ENCODE measurements at regions not wholly inside any gene's neighbourhood (a gene's known extent, or its start where the extent isn't known, plus 50 kb on each side); places are given as distances from the start of the nearest gene placed in this dataset.

DNA sequence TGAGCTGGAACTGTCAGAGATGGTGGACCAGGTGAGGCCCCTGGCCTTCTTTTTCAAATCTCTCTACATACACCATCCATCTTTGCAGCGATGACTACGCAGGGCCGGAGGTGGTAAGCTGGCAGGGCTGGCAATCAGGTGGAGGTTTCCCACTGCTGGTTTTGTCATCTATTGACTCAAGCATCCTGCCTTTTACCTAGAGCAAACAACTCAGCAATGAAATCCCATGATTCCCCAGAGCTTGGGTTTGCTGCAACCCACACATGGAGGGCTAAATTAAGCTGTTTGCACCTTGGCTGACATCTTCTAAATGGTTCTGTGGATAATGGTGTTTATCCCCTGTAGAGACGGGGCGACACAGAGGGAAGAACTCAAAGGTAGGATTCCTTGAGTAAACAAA is 170.2 kb downstream of the SCP2D1 start:
- H3F3A ChIP-seq (replicated peaks; ENCODE audit: insufficient read depth), result no peaks in the 10 kb centered on the region
- no peak overlapping the region for H3K9ac ChIP-seq
- no peak overlapping the region for H3K4me3 ChIP-seq (ENCODE audit: low read depth in 2 of 2, low read length in 1 of 2)
- DNase-seq, result no peak
- H2AFZ ChIP-seq (ENCODE audit: low read depth), result no peak overlapping the region
- no peaks in the 10 kb centered on the region for H3K9me2 ChIP-seq
- no peaks in the 10 kb centered on the region for H3K79me2 ChIP-seq (ENCODE audit: insufficient read depth)
- no peaks in the 10 kb centered on the region for H3K9me3 ChIP-seq
- no peaks in the 10 kb centered on the region for H4K20me1 ChIP-seq (ENCODE audit: insufficient read depth)
- CTCF ChIA-PET, result no interaction called here
- H3K27me3 ChIP-seq (ENCODE audit: insufficient read depth), result no peaks in the 10 kb centered on the region
- H3K4me2 ChIP-seq, result no peak overlapping the region
- 58% methylated on average over 5 of the region's 5 CpGs for WGBS (ENCODE audit: low lambda C conversion rate)
- H3K27ac ChIP-seq (ENCODE audit: low read depth in 2 of 2, low read length in 1 of 2), result no peak overlapping the region
- H3K4me1 ChIP-seq (ENCODE audit: control insufficient read depth in 1 of 2, insufficient read depth in 2 of 2, low read depth in 1 of 2, low read length in 1 of 2), result no peaks in the 10 kb centered on the region
- TF ChIP-seq EP300 (IDR thresholded peaks at IDR 0.05; ENCODE audit: borderline replicate concordance in 1 of 2, low read depth in 1 of 2, low read length in 1 of 2), result no peak
- TF ChIP-seq RXRA (IDR thresholded peaks at IDR 0.05; ENCODE audit: borderline replicate concordance, low read depth), result no peak
- no peak for TF ChIP-seq TAF1 (IDR thresholded peaks at IDR 0.05; ENCODE audit: borderline replicate concordance, low read depth, low read length)
- TF ChIP-seq, protein P1, sequence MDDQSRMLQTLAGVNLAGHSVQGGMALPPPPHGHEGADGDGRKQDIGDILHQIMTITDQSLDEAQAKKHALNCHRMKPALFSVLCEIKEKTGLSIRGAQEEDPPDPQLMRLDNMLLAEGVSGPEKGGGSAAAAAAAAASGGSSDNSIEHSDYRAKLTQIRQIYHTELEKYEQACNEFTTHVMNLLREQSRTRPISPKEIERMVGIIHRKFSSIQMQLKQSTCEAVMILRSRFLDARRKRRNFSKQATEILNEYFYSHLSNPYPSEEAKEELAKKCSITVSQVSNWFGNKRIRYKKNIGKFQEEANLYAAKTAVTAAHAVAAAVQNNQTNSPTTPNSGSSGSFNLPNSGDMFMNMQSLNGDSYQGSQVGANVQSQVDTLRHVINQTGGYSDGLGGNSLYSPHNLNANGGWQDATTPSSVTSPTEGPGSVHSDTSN (IDR thresholded peaks at IDR 0.05), result no peak
- TF ChIP-seq, protein P2, sequence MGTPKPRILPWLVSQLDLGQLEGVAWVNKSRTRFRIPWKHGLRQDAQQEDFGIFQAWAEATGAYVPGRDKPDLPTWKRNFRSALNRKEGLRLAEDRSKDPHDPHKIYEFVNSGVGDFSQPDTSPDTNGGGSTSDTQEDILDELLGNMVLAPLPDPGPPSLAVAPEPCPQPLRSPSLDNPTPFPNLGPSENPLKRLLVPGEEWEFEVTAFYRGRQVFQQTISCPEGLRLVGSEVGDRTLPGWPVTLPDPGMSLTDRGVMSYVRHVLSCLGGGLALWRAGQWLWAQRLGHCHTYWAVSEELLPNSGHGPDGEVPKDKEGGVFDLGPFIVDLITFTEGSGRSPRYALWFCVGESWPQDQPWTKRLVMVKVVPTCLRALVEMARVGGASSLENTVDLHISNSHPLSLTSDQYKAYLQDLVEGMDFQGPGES (IDR thresholded peaks at IDR 0.05; ENCODE audit: low read depth, low read length), result no peak
- no peak for TF ChIP-seq FOSL2 (IDR thresholded peaks at IDR 0.05; ENCODE audit: borderline replicate concordance, low read depth)
- TF ChIP-seq GABPA (IDR thresholded peaks at IDR 0.05; ENCODE audit: low read depth), result no peak
- TF ChIP-seq POLR2AphosphoS5 (IDR thresholded peaks at IDR 0.05; ENCODE audit: low read depth, low read length), result no peak
- no peak for TF ChIP-seq NFIC (IDR thresholded peaks at IDR 0.05; ENCODE audit: borderline replicate concordance)
- TF ChIP-seq SIN3A (IDR thresholded peaks at IDR 0.05; ENCODE audit: borderline replicate concordance, low read depth, low read length), result no peak
- TF ChIP-seq SMC3 (IDR thresholded peaks at IDR 0.05; ENCODE audit: low read depth, low read length), result no peak
- no peak for TF ChIP-seq JUND (IDR thresholded peaks at IDR 0.05)
- no peak for TF ChIP-seq RFX5 (IDR thresholded peaks at IDR 0.05; ENCODE audit: low read length)
- TF ChIP-seq NRF1 (IDR thresholded peaks at IDR 0.05; ENCODE audit: low read depth, low read length), result no peak
- TF ChIP-seq MXI1 (IDR thresholded peaks at IDR 0.05; ENCODE audit: low read depth, low read length), result no peak
- H3K36me3 ChIP-seq (replicated peaks in 1 of 2; ENCODE audit: control insufficient read depth in 1 of 2, insufficient read depth in 2 of 2, low read length in 1 of 2), result no peaks in the 10 kb centered on the region
- POLR2A ChIA-PET, result no interaction called here

DNA sequence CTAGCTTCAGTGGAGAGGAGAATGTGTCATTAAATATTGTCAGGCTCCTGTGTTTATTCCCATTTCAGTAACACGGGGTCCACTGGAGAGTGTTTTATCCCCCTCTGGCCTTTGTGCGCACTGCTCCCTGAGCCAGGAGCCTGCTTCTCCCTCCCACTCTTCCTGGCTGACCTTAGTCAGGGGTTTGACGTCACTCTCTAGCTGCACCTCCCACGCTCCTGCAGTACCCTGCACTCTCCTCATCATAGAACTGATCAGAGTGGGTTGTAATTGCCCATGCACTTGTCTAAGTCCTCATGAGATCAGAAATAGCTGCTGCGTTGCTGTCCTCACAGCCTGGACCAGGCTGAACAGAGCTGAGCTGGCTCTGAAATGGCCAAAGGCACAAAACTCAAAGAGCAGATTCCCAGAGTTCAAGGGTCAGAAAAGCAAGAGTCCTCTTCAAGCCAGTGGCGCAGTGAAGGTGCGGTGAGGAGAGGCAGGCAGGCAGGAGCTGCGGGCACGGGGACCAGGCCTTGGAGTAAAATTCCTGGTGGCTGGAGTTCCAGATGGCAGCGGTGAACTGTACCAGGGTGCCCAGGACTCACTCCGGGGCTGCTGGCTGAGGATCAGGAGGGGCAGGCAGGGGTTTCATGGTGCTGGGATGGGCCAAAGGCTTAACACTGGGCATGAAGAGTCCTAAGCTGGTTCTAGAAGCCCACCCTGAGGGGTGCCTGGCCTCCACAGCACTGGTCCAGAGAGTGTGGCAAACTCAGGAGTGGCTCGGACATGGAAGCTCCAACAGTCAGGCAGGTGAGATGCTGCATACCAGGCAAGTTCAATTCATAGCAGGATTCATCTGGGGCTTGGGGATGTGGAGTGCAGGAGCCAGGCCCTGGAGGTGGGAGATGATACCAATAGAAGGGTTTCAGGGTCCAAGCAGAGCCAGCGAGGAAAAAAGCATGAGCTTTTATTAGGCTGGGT is 170.9 kb downstream of the SCP2D1 start:
- POLR2A ChIA-PET, result no interaction called here
- Histone ChIP-seq H3K9me3 (no peaks in the 10 kb centered on the region), H3K36me3 (replicated peaks in 1 of 2; ENCODE audit: control insufficient read depth in 1 of 2, insufficient read depth in 2 of 2, low read length in 1 of 2) (no peaks in the 10 kb centered on the region), H3K27me3 (ENCODE audit: insufficient read depth) (no peaks in the 10 kb centered on the region), H3K9ac (no peak overlapping the region), H4K20me1 (ENCODE audit: insufficient read depth) (no peaks in the 10 kb centered on the region), H2AFZ (ENCODE audit: low read depth) (no peak overlapping the region), H3K9me2 (no peaks in the 10 kb centered on the region), H3K4me2 (no peak overlapping the region), H3F3A (replicated peaks; ENCODE audit: insufficient read depth) (no peaks in the 10 kb centered on the region), H3K27ac (ENCODE audit: low read depth in 2 of 2, low read length in 1 of 2) (no peak overlapping the region), H3K4me1 (ENCODE audit: control insufficient read depth in 1 of 2, insufficient read depth in 2 of 2, low read depth in 1 of 2, low read length in 1 of 2) (no peaks in the 10 kb centered on the region), H3K79me2 (ENCODE audit: insufficient read depth) (no peaks in the 10 kb centered on the region), H3K4me3 (ENCODE audit: low read depth in 2 of 2, low read length in 1 of 2) (no peak overlapping the region)
- CTCF ChIA-PET, result interaction anchor here (1.0 kb wide), 1 partner anchor 352 kb away, joined by 5 read pairs; no protein-coding TSS in a partner anchor
- WGBS (ENCODE audit: low lambda C conversion rate), result 29% methylated on average over 13 of the region's 13 CpGs
- DNase-seq, result no peak
- TF ChIP-seq CHD2 (IDR thresholded peaks at IDR 0.05; ENCODE audit: low read length, partially characterized antibody) (no peak), YY1 (IDR thresholded peaks at IDR 0.05; ENCODE audit: low read depth) (no peak), TEAD4 (IDR thresholded peaks at IDR 0.05; ENCODE audit: borderline replicate concordance, insufficient read depth) (no peak), RCOR1 (IDR thresholded peaks at IDR 0.05; ENCODE audit: low read length) (no peak), GABPA (IDR thresholded peaks at IDR 0.05; ENCODE audit: low read depth) (no peak)
- TF ChIP-seq, protein P3, sequence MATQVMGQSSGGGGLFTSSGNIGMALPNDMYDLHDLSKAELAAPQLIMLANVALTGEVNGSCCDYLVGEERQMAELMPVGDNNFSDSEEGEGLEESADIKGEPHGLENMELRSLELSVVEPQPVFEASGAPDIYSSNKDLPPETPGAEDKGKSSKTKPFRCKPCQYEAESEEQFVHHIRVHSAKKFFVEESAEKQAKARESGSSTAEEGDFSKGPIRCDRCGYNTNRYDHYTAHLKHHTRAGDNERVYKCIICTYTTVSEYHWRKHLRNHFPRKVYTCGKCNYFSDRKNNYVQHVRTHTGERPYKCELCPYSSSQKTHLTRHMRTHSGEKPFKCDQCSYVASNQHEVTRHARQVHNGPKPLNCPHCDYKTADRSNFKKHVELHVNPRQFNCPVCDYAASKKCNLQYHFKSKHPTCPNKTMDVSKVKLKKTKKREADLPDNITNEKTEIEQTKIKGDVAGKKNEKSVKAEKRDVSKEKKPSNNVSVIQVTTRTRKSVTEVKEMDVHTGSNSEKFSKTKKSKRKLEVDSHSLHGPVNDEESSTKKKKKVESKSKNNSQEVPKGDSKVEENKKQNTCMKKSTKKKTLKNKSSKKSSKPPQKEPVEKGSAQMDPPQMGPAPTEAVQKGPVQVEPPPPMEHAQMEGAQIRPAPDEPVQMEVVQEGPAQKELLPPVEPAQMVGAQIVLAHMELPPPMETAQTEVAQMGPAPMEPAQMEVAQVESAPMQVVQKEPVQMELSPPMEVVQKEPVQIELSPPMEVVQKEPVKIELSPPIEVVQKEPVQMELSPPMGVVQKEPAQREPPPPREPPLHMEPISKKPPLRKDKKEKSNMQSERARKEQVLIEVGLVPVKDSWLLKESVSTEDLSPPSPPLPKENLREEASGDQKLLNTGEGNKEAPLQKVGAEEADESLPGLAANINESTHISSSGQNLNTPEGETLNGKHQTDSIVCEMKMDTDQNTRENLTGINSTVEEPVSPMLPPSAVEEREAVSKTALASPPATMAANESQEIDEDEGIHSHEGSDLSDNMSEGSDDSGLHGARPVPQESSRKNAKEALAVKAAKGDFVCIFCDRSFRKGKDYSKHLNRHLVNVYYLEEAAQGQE (IDR thresholded peaks at IDR 0.05; ENCODE audit: low read depth, low read length), result no peak
- TF ChIP-seq, protein P2 (IDR thresholded peaks at IDR 0.05; ENCODE audit: low read depth, low read length), result no peak
